Tibial nerve (tissue), 4 donors: ENCODE measurements at regions not wholly inside any gene's neighbourhood (a gene's known extent, or its start where the extent isn't known, plus 50 kb on each side); places are given as distances from the start of the nearest gene placed in this dataset.

ENCODE experiments used
- EP300 ChIP-seq, 2 donors: sonication (generic); formaldehyde crosslinking; IDR thresholded peaks; one replicate each; pipeline ENCODE4 v1.6.1; 2017; ENCODE audit warnings: antibody characterized with exemption in 2 of 2, mild to moderate bottlenecking in 1 of 2
- POLR2A ChIP-seq, 2 donors: fragments of 450-650 bp; IDR thresholded peaks; one replicate each; pipeline ENCODE4 v1.6.1; 2017; ENCODE audit warnings: antibody characterized with exemption in 2 of 2, mild to moderate bottlenecking in 2 of 2, moderate library complexity in 2 of 2
- TF ChIP-seq, protein P1 (sequence below), 5 experiments: fragments of 200-600 bp in 3 of 5; fragments of 450-650 bp in 2 of 5; sonication (generic) in 3 of 5; IDR thresholded peaks; one replicate each; pipeline ENCODE4 v1.5.1; 2016 to 2019; ENCODE audit warnings: antibody characterized with exemption in 5 of 5, mild to moderate bottlenecking in 3 of 5, moderate library complexity in 2 of 5

GRCh38 chrX:94107981-94108380 is 434.0 kb downstream of the FAM133A start:
- TF ChIP-seq, protein P1, sequence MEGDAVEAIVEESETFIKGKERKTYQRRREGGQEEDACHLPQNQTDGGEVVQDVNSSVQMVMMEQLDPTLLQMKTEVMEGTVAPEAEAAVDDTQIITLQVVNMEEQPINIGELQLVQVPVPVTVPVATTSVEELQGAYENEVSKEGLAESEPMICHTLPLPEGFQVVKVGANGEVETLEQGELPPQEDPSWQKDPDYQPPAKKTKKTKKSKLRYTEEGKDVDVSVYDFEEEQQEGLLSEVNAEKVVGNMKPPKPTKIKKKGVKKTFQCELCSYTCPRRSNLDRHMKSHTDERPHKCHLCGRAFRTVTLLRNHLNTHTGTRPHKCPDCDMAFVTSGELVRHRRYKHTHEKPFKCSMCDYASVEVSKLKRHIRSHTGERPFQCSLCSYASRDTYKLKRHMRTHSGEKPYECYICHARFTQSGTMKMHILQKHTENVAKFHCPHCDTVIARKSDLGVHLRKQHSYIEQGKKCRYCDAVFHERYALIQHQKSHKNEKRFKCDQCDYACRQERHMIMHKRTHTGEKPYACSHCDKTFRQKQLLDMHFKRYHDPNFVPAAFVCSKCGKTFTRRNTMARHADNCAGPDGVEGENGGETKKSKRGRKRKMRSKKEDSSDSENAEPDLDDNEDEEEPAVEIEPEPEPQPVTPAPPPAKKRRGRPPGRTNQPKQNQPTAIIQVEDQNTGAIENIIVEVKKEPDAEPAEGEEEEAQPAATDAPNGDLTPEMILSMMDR (IDR thresholded peaks at IDR 0.05) = peak in 1 of 5 experiments; percentile 18
- TF ChIP-seq EP300 (IDR thresholded peaks at IDR 0.05) (no peak), POLR2A (IDR thresholded peaks at IDR 0.05) (no peak)
